HG02798 (cell line): ENCODE measurements at regions not wholly inside any gene's neighbourhood (a gene's known extent, or its start where the extent isn't known, plus 50 kb on each side); places are given as distances from the start of the nearest gene placed in this dataset.

ENCODE experiments used
- ATAC-seq: cut with Tn5 transposase; IDR thresholded peaks from one replicate; pipeline ENCODE4 v1.9.1; 2021; ENCODE audit warnings: mild to moderate bottlenecking; ENCODE audit not compliant: unreplicated experiment, poor library complexity

GRCh38 chr1:175866776-175867175 lies 123.4 kb upstream of the TNR start:
- no peak for ATAC-seq

- no peak for ATAC-seq
Measured at GRCh38 chr1:175865041-175865766, 121.8 kb upstream of the TNR start.

- no peak for ATAC-seq
Measured at GRCh38 chr1:175864625-175865024, 121.2 kb upstream of the TNR start.

- no peak for ATAC-seq
Measured at GRCh38 chr1:175864183-175864582, 120.8 kb upstream of the TNR start.

- ATAC-seq = no peak
Measured at GRCh38 chr1:175863299-175864050, 120.1 kb upstream of the TNR start.

- ATAC-seq = no peak
Measured at GRCh38 chr1:175862408-175862807, 119.0 kb upstream of the TNR start.

GRCh38 chr1:175861626-175862367 lies 118.4 kb upstream of the TNR start:
- ATAC-seq = no peak

- ATAC-seq = no peak
Measured at GRCh38 chr1:175857756-175858155, 114.4 kb upstream of the TNR start.

- ATAC-seq = no peak
Measured at GRCh38 chr1:175853681-175854080, 110.3 kb upstream of the TNR start.

- ATAC-seq = no peak
Measured at GRCh38 chr1:175851749-175852148, 108.4 kb upstream of the TNR start.

GRCh38 chr1:175848329-175848728 lies 104.9 kb upstream of the TNR start:
- ATAC-seq = no peak

- no peak for ATAC-seq
Measured at GRCh38 chr1:175845985-175846384, 102.6 kb upstream of the TNR start.

- no peak for ATAC-seq
Measured at GRCh38 chr1:175845338-175845737, 101.9 kb upstream of the TNR start.

- no peak for ATAC-seq
Measured at GRCh38 chr1:175844877-175845276, 101.5 kb upstream of the TNR start.

- ATAC-seq = no peak
Measured at GRCh38 chr1:175842550-175842949, 99.2 kb upstream of the TNR start.

GRCh38 chr1:175841738-175842187 lies 98.4 kb upstream of the TNR start:
- no peak for ATAC-seq

GRCh38 chr1:175840787-175841186 lies 97.4 kb upstream of the TNR start:
- no peak for ATAC-seq

GRCh38 chr1:175839779-175840669 lies 96.6 kb upstream of the TNR start:
- no peak for ATAC-seq

- ATAC-seq = no peak
Measured at GRCh38 chr1:175834597-175834996, 91.2 kb upstream of the TNR start.

- ATAC-seq = no peak
Measured at GRCh38 chr1:175833951-175834350, 90.6 kb upstream of the TNR start.
